ENCODE measurements at regions not wholly inside any gene's neighbourhood (a gene's known extent, or its start where the extent isn't known, plus 50 kb on each side); places are given as distances from the start of the nearest gene placed in this dataset.

DNA sequence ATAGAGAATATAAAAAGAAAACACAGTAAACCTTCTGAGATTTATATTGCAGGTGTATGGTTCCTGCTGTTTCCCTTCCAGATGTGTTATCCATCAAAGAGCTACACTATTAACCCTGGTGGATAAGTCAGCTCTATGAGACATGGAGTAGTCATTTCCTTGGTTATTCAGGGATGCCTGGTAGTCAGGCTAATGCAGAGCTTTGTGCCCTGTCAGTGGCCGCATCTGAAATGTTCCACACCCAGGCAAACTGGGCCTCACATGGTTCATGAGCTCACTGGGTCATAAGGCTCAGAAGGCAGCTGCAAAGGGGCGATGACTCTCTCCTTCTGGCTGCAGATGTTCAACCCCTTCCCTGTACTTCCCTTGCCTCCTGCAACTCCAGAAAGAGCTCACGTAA is 473.6 kb downstream of the EPHA7 start:
- POLR2A ChIA-PET (ENCODE audit: unreplicated experiment): interaction anchor here (0.7 kb wide), 1 partner anchor 474 kb away, joined by 5 read pairs; no protein-coding TSS in a partner anchor
- CTCF ChIA-PET: no interaction called here
- BruUV-seq (replicated peaks): no TSS peak
- no peak for TF ChIP-seq EZH2 (IDR thresholded peaks at IDR 0.05; ENCODE audit: low read depth)
- TF ChIP-seq, protein P1, sequence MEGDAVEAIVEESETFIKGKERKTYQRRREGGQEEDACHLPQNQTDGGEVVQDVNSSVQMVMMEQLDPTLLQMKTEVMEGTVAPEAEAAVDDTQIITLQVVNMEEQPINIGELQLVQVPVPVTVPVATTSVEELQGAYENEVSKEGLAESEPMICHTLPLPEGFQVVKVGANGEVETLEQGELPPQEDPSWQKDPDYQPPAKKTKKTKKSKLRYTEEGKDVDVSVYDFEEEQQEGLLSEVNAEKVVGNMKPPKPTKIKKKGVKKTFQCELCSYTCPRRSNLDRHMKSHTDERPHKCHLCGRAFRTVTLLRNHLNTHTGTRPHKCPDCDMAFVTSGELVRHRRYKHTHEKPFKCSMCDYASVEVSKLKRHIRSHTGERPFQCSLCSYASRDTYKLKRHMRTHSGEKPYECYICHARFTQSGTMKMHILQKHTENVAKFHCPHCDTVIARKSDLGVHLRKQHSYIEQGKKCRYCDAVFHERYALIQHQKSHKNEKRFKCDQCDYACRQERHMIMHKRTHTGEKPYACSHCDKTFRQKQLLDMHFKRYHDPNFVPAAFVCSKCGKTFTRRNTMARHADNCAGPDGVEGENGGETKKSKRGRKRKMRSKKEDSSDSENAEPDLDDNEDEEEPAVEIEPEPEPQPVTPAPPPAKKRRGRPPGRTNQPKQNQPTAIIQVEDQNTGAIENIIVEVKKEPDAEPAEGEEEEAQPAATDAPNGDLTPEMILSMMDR (conservative IDR thresholded peaks at IDR 0.05): no peak
- Histone ChIP-seq H3K9me3 (ENCODE audit: insufficient read depth, low read depth) (no peaks in the 10 kb centered on the region), H3K9me2 (ENCODE audit: insufficient read depth) (no peaks in the 10 kb centered on the region), H3F3A (ENCODE audit: insufficient read depth, low read depth) (no peaks in the 10 kb centered on the region), H3K4me3 (no peak overlapping the region), H3K27me3 (ENCODE audit: insufficient read depth, low read depth) (no peaks in the 10 kb centered on the region), H2AFZ (no peak overlapping the region), H3K4me2 (no peak overlapping the region), H4K20me1 (ENCODE audit: insufficient read depth) (no peaks in the 10 kb centered on the region), H3K79me2 (ENCODE audit: low read depth) (no peaks in the 10 kb centered on the region), H3K4me1 (replicated peaks; ENCODE audit: insufficient read depth) (no peaks in the 10 kb centered on the region), H3K27ac (no peak overlapping the region), H3K36me3 (ENCODE audit: low read depth) (no peaks in the 10 kb centered on the region)
- intact Hi-C loops (cut with micrococcal nuclease; ENCODE audit: unreplicated experiment): no loop called here
- DNase-seq: no peak

DNA sequence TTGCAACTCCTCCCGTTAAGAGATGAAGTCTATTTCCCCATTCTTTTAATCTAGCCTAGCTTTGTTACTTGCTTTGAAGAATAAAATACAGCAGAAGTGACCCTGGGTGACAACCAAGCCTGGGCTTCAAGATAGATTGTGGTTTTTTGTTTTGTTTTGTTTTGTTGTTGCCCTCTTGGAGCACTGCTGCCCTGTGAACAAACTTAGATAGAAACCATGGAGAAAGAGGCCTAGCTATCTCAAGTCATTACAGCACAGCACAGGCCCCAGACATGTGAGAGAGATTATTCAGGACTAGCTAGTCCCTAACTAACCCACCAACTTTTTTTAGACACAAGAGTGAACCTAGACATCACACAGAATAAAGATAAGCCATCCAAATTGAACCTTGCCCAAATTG is 475.2 kb downstream of the EPHA7 start:
- Histone ChIP-seq H3K79me2 (ENCODE audit: low read depth) (no peaks in the 10 kb centered on the region), H4K20me1 (ENCODE audit: insufficient read depth) (no peaks in the 10 kb centered on the region)

DNA sequence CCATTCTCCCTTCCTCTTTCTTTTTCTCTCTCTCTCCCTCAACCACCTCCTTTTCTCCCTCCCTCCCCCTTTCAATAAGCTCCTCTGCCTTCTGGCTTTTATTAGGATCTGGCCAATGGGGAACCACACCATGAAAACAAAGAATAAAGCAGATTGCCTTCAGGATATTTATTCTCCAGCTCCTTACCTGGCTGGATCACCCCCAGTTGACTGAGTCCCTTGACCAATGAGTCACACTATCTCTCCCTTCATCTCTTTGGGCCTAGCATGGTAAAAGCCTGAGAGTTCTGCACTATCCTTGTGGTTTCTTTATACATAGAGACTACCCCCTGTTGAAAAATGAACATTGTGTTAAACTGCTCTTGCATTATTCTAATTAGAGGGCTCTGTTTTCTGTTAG is 476.8 kb downstream of the EPHA7 start:
- Histone ChIP-seq H3K4me2 (no peak overlapping the region), H3K9me2 (ENCODE audit: insufficient read depth) (no peaks in the 10 kb centered on the region), H2AFZ (no peak overlapping the region), H3K27ac (no peak overlapping the region), H4K20me1 (ENCODE audit: insufficient read depth) (no peaks in the 10 kb centered on the region), H3K27me3 (ENCODE audit: insufficient read depth, low read depth) (no peaks in the 10 kb centered on the region), H3K4me3 (no peak overlapping the region), H3F3A (ENCODE audit: insufficient read depth, low read depth) (no peaks in the 10 kb centered on the region), H3K79me2 (ENCODE audit: low read depth) (no peaks in the 10 kb centered on the region), H3K36me3 (ENCODE audit: low read depth) (no peaks in the 10 kb centered on the region), H3K4me1 (replicated peaks; ENCODE audit: insufficient read depth) (no peaks in the 10 kb centered on the region), H3K9me3 (ENCODE audit: insufficient read depth, low read depth) (no peaks in the 10 kb centered on the region)
- no peak for TF ChIP-seq EZH2 (IDR thresholded peaks at IDR 0.05; ENCODE audit: low read depth)
- TF ChIP-seq, protein P1 (conservative IDR thresholded peaks at IDR 0.05): no peak
- intact Hi-C loops (cut with micrococcal nuclease; ENCODE audit: unreplicated experiment): no loop called here
- POLR2A ChIA-PET (ENCODE audit: unreplicated experiment): no interaction called here
- DNase-seq: peak in 1 of 2 experiments; percentile 11
- no TSS peak for BruUV-seq (replicated peaks)
- CTCF ChIA-PET: no interaction called here

More for the DNA sequence above, 475.2 kb downstream of the EPHA7 start:
- H3K4me3 ChIP-seq: no peak overlapping the region
- no peaks in the 10 kb centered on the region for H3K36me3 ChIP-seq (ENCODE audit: low read depth)
- no peaks in the 10 kb centered on the region for H3K9me2 ChIP-seq (ENCODE audit: insufficient read depth)
- H3F3A ChIP-seq (ENCODE audit: insufficient read depth, low read depth): no peaks in the 10 kb centered on the region
- no peak overlapping the region for H2AFZ ChIP-seq
- CTCF ChIA-PET: no interaction called here
- H3K4me1 ChIP-seq (replicated peaks; ENCODE audit: insufficient read depth): no peaks in the 10 kb centered on the region
- BruUV-seq (replicated peaks): no TSS peak
- no peaks in the 10 kb centered on the region for H3K27me3 ChIP-seq (ENCODE audit: insufficient read depth, low read depth)
- intact Hi-C loops (cut with micrococcal nuclease; ENCODE audit: unreplicated experiment): no loop called here
- H3K4me2 ChIP-seq: no peak overlapping the region
- TF ChIP-seq, protein P1 (conservative IDR thresholded peaks at IDR 0.05): no peak
- TF ChIP-seq EZH2 (IDR thresholded peaks at IDR 0.05; ENCODE audit: low read depth): no peak
- POLR2A ChIA-PET (ENCODE audit: unreplicated experiment): no interaction called here
- H3K27ac ChIP-seq: no peak overlapping the region
- no peak for DNase-seq
- no peaks in the 10 kb centered on the region for H3K9me3 ChIP-seq (ENCODE audit: insufficient read depth, low read depth)
